ENCODE measurements at regions not wholly inside any gene's neighbourhood (a gene's known extent, or its start where the extent isn't known, plus 50 kb on each side); places are given as distances from the start of the nearest gene placed in this dataset.
"Not testable (repeated sequence)": the region's sequence is repeated elsewhere in the genome, so short reads cannot be mapped to it uniquely, and the experiment has no call there.

GRCh38 chr12:70080566-70080965, 162.7 kb upstream of the CNOT2 start:
- TF ChIP-seq CTCF (IDR thresholded peaks at IDR 0.05; ENCODE audit: low read depth, low read length) = no peak
- Histone ChIP-seq H3K27me3 (ENCODE audit: control insufficient read depth, insufficient read depth, low read length) (no peaks in the 10 kb centered on the region), H3K27ac (ENCODE audit: low read depth, low read length) (no peak overlapping the region), H3K9me3 (ENCODE audit: control insufficient read depth, insufficient read depth, low read length) (no peaks in the 10 kb centered on the region), H3K4me3 (ENCODE audit: low read depth, low read length) (no peak overlapping the region)
- ChIA-PET CTCF (no interaction called here), POLR2A (no interaction called here)
- no peak for DNase-seq (ENCODE audit: low read depth, low spot score)

- no peak for TF ChIP-seq CTCF (IDR thresholded peaks at IDR 0.05; ENCODE audit: low read depth, low read length)
- POLR2A ChIA-PET = no interaction called here
- no peak for DNase-seq (ENCODE audit: low read depth, low spot score)
- Histone ChIP-seq H3K27me3 (ENCODE audit: control insufficient read depth, insufficient read depth, low read length) (no peaks in the 10 kb centered on the region), H3K9me3 (ENCODE audit: control insufficient read depth, insufficient read depth, low read length) (no peaks in the 10 kb centered on the region), H3K4me3 (ENCODE audit: low read depth, low read length) (no peak overlapping the region), H3K27ac (ENCODE audit: low read depth, low read length) (no peak overlapping the region)
- CTCF ChIA-PET = no interaction called here
These were observed 160.1 kb upstream of the CNOT2 start for GRCh38 chr12:70082997-70083676.

GRCh38 chr12:70083677-70084020, 159.6 kb upstream of the CNOT2 start:
- no peak for TF ChIP-seq CTCF (IDR thresholded peaks at IDR 0.05; ENCODE audit: low read depth, low read length)
- Histone ChIP-seq H3K27ac (ENCODE audit: low read depth, low read length) (no peak overlapping the region), H3K27me3 (ENCODE audit: control insufficient read depth, insufficient read depth, low read length) (no peaks in the 10 kb centered on the region), H3K4me3 (ENCODE audit: low read depth, low read length) (no peak overlapping the region), H3K9me3 (ENCODE audit: control insufficient read depth, insufficient read depth, low read length) (no peaks in the 10 kb centered on the region)
- POLR2A ChIA-PET = no interaction called here
- CTCF ChIA-PET = no interaction called here
- no peak for DNase-seq (ENCODE audit: low read depth, low spot score)

- H3K9me3 ChIP-seq (ENCODE audit: control insufficient read depth, insufficient read depth, low read length); CTCF ChIA-PET; H3K27me3 ChIP-seq (ENCODE audit: control insufficient read depth, insufficient read depth, low read length); H3K27ac ChIP-seq (ENCODE audit: low read depth, low read length); H3K4me3 ChIP-seq (ENCODE audit: low read depth, low read length); POLR2A ChIA-PET; DNase-seq (ENCODE audit: low read depth, low spot score): not testable (repeated sequence)
These were observed 156.9 kb upstream of the CNOT2 start for GRCh38 chr12:70086372-70086771.

GRCh38 chr12:70091021-70091521, 152.2 kb upstream of the CNOT2 start:
- no peak for TF ChIP-seq CTCF (IDR thresholded peaks at IDR 0.05; ENCODE audit: low read depth, low read length)
- no peak overlapping the region for H3K27ac ChIP-seq (ENCODE audit: low read depth, low read length)
- DNase-seq (ENCODE audit: low read depth, low spot score) = no peak
- H3K27me3 ChIP-seq (ENCODE audit: control insufficient read depth, insufficient read depth, low read length) = no peaks in the 10 kb centered on the region
- no peak overlapping the region for H3K4me3 ChIP-seq (ENCODE audit: low read depth, low read length)
- ChIA-PET CTCF (interaction anchor here (0.6 kb wide), 1 partner anchor 131 kb away, joined by 3 read pairs; no protein-coding TSS in a partner anchor), POLR2A (no interaction called here)
- no peaks in the 10 kb centered on the region for H3K9me3 ChIP-seq (ENCODE audit: control insufficient read depth, insufficient read depth, low read length)
